Neuron (in vitro differentiated cells): ENCODE measurements at regions not wholly inside any gene's neighbourhood (a gene's known extent, or its start where the extent isn't known, plus 50 kb on each side); places are given as distances from the start of the nearest gene placed in this dataset.

Experiments used
- H2AFZ ChIP-seq: one replicate; pipeline ENCODE4 v1.6.1; 2013; ENCODE audit warnings: low read depth, mild to moderate bottlenecking, inconsistent platforms, low read length, moderate library complexity
- H3K27me3 ChIP-seq: one replicate; pipeline ENCODE4 v1.6.1; 2013; ENCODE audit warnings: low read length; ENCODE audit not compliant: insufficient read depth
- H3K36me3 ChIP-seq: one replicate; pipeline ENCODE4 v1.6.1; 2013; ENCODE audit warnings: low read length; ENCODE audit not compliant: insufficient read depth
- H3K4me1 ChIP-seq: one replicate; pipeline ENCODE4 v1.6.1; 2013; ENCODE audit warnings: low read length; ENCODE audit not compliant: insufficient read depth
- H3K4me3 ChIP-seq: 2 replicates; pipeline ENCODE4 v1.5.1; 2013; ENCODE audit warnings: mild to moderate bottlenecking, low read length, moderate library complexity
- H3K9me3 ChIP-seq: one replicate; pipeline ENCODE4 v1.6.1; 2013; ENCODE audit warnings: low read length

GRCh38 chr3:148008591-148008990 lies 599.4 kb downstream of the ZIC1 start:
- Histone ChIP-seq H3K36me3 (no peaks in the 10 kb centered on the region), H3K9me3 (no peaks in the 10 kb centered on the region)

GRCh38 chr3:148020861-148021260 lies 611.7 kb downstream of the ZIC1 start:
- H2AFZ ChIP-seq, result no peak overlapping the region
- H3K27me3 ChIP-seq, result no peaks in the 10 kb centered on the region
- no peaks in the 10 kb centered on the region for H3K9me3 ChIP-seq
- H3K4me1 ChIP-seq, result no peaks in the 10 kb centered on the region
- H3K4me3 ChIP-seq, result no peak overlapping the region
- H3K36me3 ChIP-seq, result no peaks in the 10 kb centered on the region

More at GRCh38 chr3:148008591-148008990, 599.4 kb downstream of the ZIC1 start:
- Histone ChIP-seq H2AFZ (no peak overlapping the region), H3K4me1 (peaks cover 28% of the 10 kb centered on the region), H3K4me3 (no peak overlapping the region), H3K27me3 (no peaks in the 10 kb centered on the region)

GRCh38 chr3:148021381-148021780 lies 612.2 kb downstream of the ZIC1 start:
- Histone ChIP-seq H3K4me3 (no peak overlapping the region), H2AFZ (no peak overlapping the region), H3K4me1 (no peaks in the 10 kb centered on the region), H3K27me3 (no peaks in the 10 kb centered on the region), H3K9me3 (no peaks in the 10 kb centered on the region), H3K36me3 (no peaks in the 10 kb centered on the region)

- H3K36me3 ChIP-seq, result no peaks in the 10 kb centered on the region
- H3K4me3 ChIP-seq, result no peak overlapping the region
- no peaks in the 10 kb centered on the region for H3K27me3 ChIP-seq
- H2AFZ ChIP-seq, result no peak overlapping the region
- H3K9me3 ChIP-seq, result no peaks in the 10 kb centered on the region
- H3K4me1 ChIP-seq, result no peaks in the 10 kb centered on the region
Measured at GRCh38 chr3:148023994-148024393, 614.8 kb downstream of the ZIC1 start.

- H3K4me1 ChIP-seq, result no peaks in the 10 kb centered on the region
- H3K4me3 ChIP-seq, result no peak overlapping the region
- H3K27me3 ChIP-seq, result no peaks in the 10 kb centered on the region
- no peaks in the 10 kb centered on the region for H3K36me3 ChIP-seq
- no peak overlapping the region for H2AFZ ChIP-seq
- H3K9me3 ChIP-seq, result no peaks in the 10 kb centered on the region
Measured at GRCh38 chr3:148026009-148026588, 616.9 kb downstream of the ZIC1 start.

GRCh38 chr3:148030975-148031374 lies 621.8 kb downstream of the ZIC1 start:
- Histone ChIP-seq H3K4me1 (no peaks in the 10 kb centered on the region), H3K4me3 (no peak overlapping the region), H3K36me3 (no peaks in the 10 kb centered on the region), H3K9me3 (no peaks in the 10 kb centered on the region), H2AFZ (no peak overlapping the region), H3K27me3 (no peaks in the 10 kb centered on the region)

- H3K9me3 ChIP-seq, result no peaks in the 10 kb centered on the region
- no peaks in the 10 kb centered on the region for H3K36me3 ChIP-seq
- H3K4me1 ChIP-seq, result no peaks in the 10 kb centered on the region
- no peak overlapping the region for H2AFZ ChIP-seq
- no peaks in the 10 kb centered on the region for H3K27me3 ChIP-seq
- no peak overlapping the region for H3K4me3 ChIP-seq
Measured at GRCh38 chr3:148034353-148034752, 625.2 kb downstream of the ZIC1 start.

- Histone ChIP-seq H3K9me3 (no peaks in the 10 kb centered on the region), H3K27me3 (no peaks in the 10 kb centered on the region), H3K36me3 (no peaks in the 10 kb centered on the region), H3K4me3 (no peak overlapping the region), H3K4me1 (no peaks in the 10 kb centered on the region), H2AFZ (no peak overlapping the region)
Measured at GRCh38 chr3:148036331-148036876, 627.2 kb downstream of the ZIC1 start.

GRCh38 chr3:148042663-148043445 lies 633.7 kb downstream of the ZIC1 start:
- no peaks in the 10 kb centered on the region for H3K4me1 ChIP-seq
- no peaks in the 10 kb centered on the region for H3K36me3 ChIP-seq
- no peak overlapping the region for H2AFZ ChIP-seq
- no peaks in the 10 kb centered on the region for H3K27me3 ChIP-seq
- no peak overlapping the region for H3K4me3 ChIP-seq
- H3K9me3 ChIP-seq, result no peaks in the 10 kb centered on the region

GRCh38 chr3:148044151-148044550 lies 635.0 kb downstream of the ZIC1 start:
- H3K4me3 ChIP-seq, result no peak overlapping the region
- no peaks in the 10 kb centered on the region for H3K36me3 ChIP-seq
- H2AFZ ChIP-seq, result no peak overlapping the region
- no peaks in the 10 kb centered on the region for H3K4me1 ChIP-seq
- no peaks in the 10 kb centered on the region for H3K27me3 ChIP-seq
- H3K9me3 ChIP-seq, result no peaks in the 10 kb centered on the region

- Histone ChIP-seq H3K36me3 (no peaks in the 10 kb centered on the region), H3K9me3 (no peaks in the 10 kb centered on the region), H3K4me3 (no peak overlapping the region), H3K27me3 (no peaks in the 10 kb centered on the region), H2AFZ (no peak overlapping the region), H3K4me1 (no peaks in the 10 kb centered on the region)
Measured at GRCh38 chr3:148054999-148055398, 642.7 kb upstream of the AGTR1 start.

- Histone ChIP-seq H3K4me3 (no peak overlapping the region), H3K36me3 (no peaks in the 10 kb centered on the region), H3K9me3 (no peaks in the 10 kb centered on the region), H3K27me3 (no peaks in the 10 kb centered on the region), H3K4me1 (no peaks in the 10 kb centered on the region), H2AFZ (no peak overlapping the region)
Measured at GRCh38 chr3:148062590-148062989, 635.1 kb upstream of the AGTR1 start.

- Histone ChIP-seq H3K36me3 (no peaks in the 10 kb centered on the region), H2AFZ (no peak overlapping the region), H3K4me1 (no peaks in the 10 kb centered on the region), H3K4me3 (no peak overlapping the region), H3K27me3 (no peaks in the 10 kb centered on the region), H3K9me3 (no peaks in the 10 kb centered on the region)
Measured at GRCh38 chr3:148066802-148067201, 630.9 kb upstream of the AGTR1 start.
